ENCODE measurements at regions not wholly inside any gene's neighbourhood (a gene's known extent, or its start where the extent isn't known, plus 50 kb on each side); places are given as distances from the start of the nearest gene placed in this dataset.

- H2BK120ac ChIP-seq (ENCODE audit: low read depth, low read length): no peak overlapping the region
- H3K27ac ChIP-seq (replicated peaks; ENCODE audit: low read length): no peak overlapping the region
- H3K79me1 ChIP-seq (ENCODE audit: low read depth, low read length): no peaks in the 10 kb centered on the region
- no peak overlapping the region for H3K18ac ChIP-seq (ENCODE audit: low read length)
- H3K4me3 ChIP-seq (ENCODE audit: low read length in 2 of 2): no peak overlapping the region
- no peak overlapping the region for H3K23ac ChIP-seq (ENCODE audit: low read depth, low read length, poor library complexity)
- no peak overlapping the region for H3K4ac ChIP-seq (ENCODE audit: low read length)
- no peaks in the 10 kb centered on the region for H3K27me3 ChIP-seq (ENCODE audit: control insufficient read depth in 3 of 3, insufficient read depth in 3 of 3, low read depth in 1 of 3, low read length in 3 of 3)
- WGBS, 2 donors (ENCODE audit: extremely low coverage in 2 of 2, insufficient read length in 2 of 2, insufficient replicate concordance in 1 of 2): no CpG with 5 or more reads among the region's 3 CpGs
- H4K91ac ChIP-seq (ENCODE audit: low read depth, low read length, poor library complexity): no peak overlapping the region
- H3K9me3 ChIP-seq (replicated peaks in 1 of 2; ENCODE audit: control insufficient read depth in 2 of 2, insufficient read depth in 1 of 2, low read depth in 1 of 2, low read length in 2 of 2): peaks cover 0 to 2% of the 10 kb centered on the region in 2 donors
- no peak overlapping the region for H4K8ac ChIP-seq (ENCODE audit: low read depth, low read length)
- no peak for DNase-seq (ENCODE audit: low spot score)
- no peak overlapping the region for H2AFZ ChIP-seq (ENCODE audit: low read length)
- no peak overlapping the region for H2BK12ac ChIP-seq (ENCODE audit: low read length)
- no peak overlapping the region for H3K9ac ChIP-seq (ENCODE audit: low read depth, low read length, poor library complexity)
- no peak overlapping the region for H3K4me2 ChIP-seq (ENCODE audit: insufficient read depth, low read length, poor library complexity, severe bottlenecking)
- peaks cover 0 to 3% of the 10 kb centered on the region in 2 donors for H3K4me1 ChIP-seq (ENCODE audit: control insufficient read depth in 2 of 2, insufficient read depth in 1 of 2, low read depth in 1 of 2, low read length in 2 of 2)
- H2AK5ac ChIP-seq (ENCODE audit: low read depth, low read length): no peak overlapping the region
- H2BK15ac ChIP-seq (ENCODE audit: low read length): no peak overlapping the region
- no peak overlapping the region for H3K14ac ChIP-seq (ENCODE audit: low read length)
- no peaks in the 10 kb centered on the region for H3K36me3 ChIP-seq (replicated peaks in 1 of 2; ENCODE audit: control insufficient read depth in 2 of 2, insufficient read depth in 2 of 2, low read length in 2 of 2)
- no peak overlapping the region for H2BK5ac ChIP-seq (ENCODE audit: low read length)
Observed at GRCh38 chr7:89887489-89887888, 266.8 kb upstream of the STEAP1 start.

GRCh38 chr7:89908736-89909135 lies 245.5 kb upstream of the STEAP1 start:
- Histone ChIP-seq H3K27ac (replicated peaks; ENCODE audit: low read length) (no peak overlapping the region), H3K4ac (ENCODE audit: low read length) (no peak overlapping the region), H2BK12ac (ENCODE audit: low read length) (no peak overlapping the region), H3K23ac (ENCODE audit: low read depth, low read length, poor library complexity) (no peak overlapping the region), H3K18ac (ENCODE audit: low read length) (no peak overlapping the region), H3K4me3 (ENCODE audit: low read length in 2 of 2) (no peak overlapping the region), H3K36me3 (replicated peaks in 1 of 2; ENCODE audit: control insufficient read depth in 2 of 2, insufficient read depth in 2 of 2, low read length in 2 of 2) (no peaks in the 10 kb centered on the region), H3K4me2 (ENCODE audit: insufficient read depth, low read length, poor library complexity, severe bottlenecking) (no peak overlapping the region), H3K27me3 (ENCODE audit: control insufficient read depth in 3 of 3, insufficient read depth in 3 of 3, low read depth in 1 of 3, low read length in 3 of 3) (no peaks in the 10 kb centered on the region), H4K91ac (ENCODE audit: low read depth, low read length, poor library complexity) (no peak overlapping the region), H3K9me3 (replicated peaks in 1 of 2; ENCODE audit: control insufficient read depth in 2 of 2, insufficient read depth in 1 of 2, low read depth in 1 of 2, low read length in 2 of 2) (no peaks in the 10 kb centered on the region), H2BK120ac (ENCODE audit: low read depth, low read length) (no peak overlapping the region), H3K79me1 (ENCODE audit: low read depth, low read length) (no peaks in the 10 kb centered on the region), H2BK5ac (ENCODE audit: low read length) (no peak overlapping the region), H2AK5ac (ENCODE audit: low read depth, low read length) (no peak overlapping the region), H3K14ac (ENCODE audit: low read length) (no peak overlapping the region), H3K4me1 (ENCODE audit: control insufficient read depth in 2 of 2, insufficient read depth in 1 of 2, low read depth in 1 of 2, low read length in 2 of 2) (peaks cover 0 to 8% of the 10 kb centered on the region in 2 donors), H2BK15ac (ENCODE audit: low read length) (no peak overlapping the region), H3K9ac (ENCODE audit: low read depth, low read length, poor library complexity) (no peak overlapping the region), H2AFZ (ENCODE audit: low read length) (no peak overlapping the region), H4K8ac (ENCODE audit: low read depth, low read length) (no peak overlapping the region)
- DNase-seq (ENCODE audit: low spot score): no peak
- WGBS, 2 donors (ENCODE audit: extremely low coverage in 2 of 2, insufficient read length in 2 of 2, insufficient replicate concordance in 1 of 2): no CpG with 5 or more reads among the region's 2 CpGs

- Histone ChIP-seq H3K27me3 (ENCODE audit: control insufficient read depth in 3 of 3, insufficient read depth in 3 of 3, low read depth in 1 of 3, low read length in 3 of 3) (peaks cover 0 to 4% (median 0%) of the 10 kb centered on the region in 3 experiments), H2BK120ac (ENCODE audit: low read depth, low read length) (no peak overlapping the region), H3K79me1 (ENCODE audit: low read depth, low read length) (no peaks in the 10 kb centered on the region), H2AFZ (ENCODE audit: low read length) (peak overlapping the region; percentile 59), H3K18ac (ENCODE audit: low read length) (no peak overlapping the region), H4K8ac (ENCODE audit: low read depth, low read length) (no peak overlapping the region), H3K36me3 (replicated peaks in 1 of 2; ENCODE audit: control insufficient read depth in 2 of 2, insufficient read depth in 2 of 2, low read length in 2 of 2) (no peaks in the 10 kb centered on the region), H2BK5ac (ENCODE audit: low read length) (no peak overlapping the region), H2AK5ac (ENCODE audit: low read depth, low read length) (no peak overlapping the region), H3K9me3 (replicated peaks in 1 of 2; ENCODE audit: control insufficient read depth in 2 of 2, insufficient read depth in 1 of 2, low read depth in 1 of 2, low read length in 2 of 2) (no peaks in the 10 kb centered on the region), H4K91ac (ENCODE audit: low read depth, low read length, poor library complexity) (no peak overlapping the region), H3K14ac (ENCODE audit: low read length) (no peak overlapping the region), H2BK15ac (ENCODE audit: low read length) (no peak overlapping the region), H3K4me3 (ENCODE audit: low read length in 2 of 2) (no peak overlapping the region), H3K27ac (replicated peaks; ENCODE audit: low read length) (no peak overlapping the region), H2BK12ac (ENCODE audit: low read length) (no peak overlapping the region), H3K9ac (ENCODE audit: low read depth, low read length, poor library complexity) (no peak overlapping the region), H3K4ac (ENCODE audit: low read length) (no peak overlapping the region), H3K4me1 (ENCODE audit: control insufficient read depth in 2 of 2, insufficient read depth in 1 of 2, low read depth in 1 of 2, low read length in 2 of 2) (peaks cover 3 to 4% of the 10 kb centered on the region in 2 donors), H3K4me2 (ENCODE audit: insufficient read depth, low read length, poor library complexity, severe bottlenecking) (no peak overlapping the region), H3K23ac (ENCODE audit: low read depth, low read length, poor library complexity) (no peak overlapping the region)
- WGBS, 2 donors (ENCODE audit: extremely low coverage in 2 of 2, insufficient read length in 2 of 2, insufficient replicate concordance in 1 of 2): no CpG with 5 or more reads among the region's 2 CpGs
- DNase-seq (ENCODE audit: low spot score): no peak
Observed at GRCh38 chr7:89914711-89915110, 239.6 kb upstream of the STEAP1 start.

GRCh38 chr7:89926194-89926593 lies 228.1 kb upstream of the STEAP1 start:
- H2AFZ ChIP-seq (ENCODE audit: low read length): peak overlapping the region; percentile 32
- H3K4me2 ChIP-seq (ENCODE audit: insufficient read depth, low read length, poor library complexity, severe bottlenecking): no peak overlapping the region
- H3K4ac ChIP-seq (ENCODE audit: low read length): no peak overlapping the region
- no peaks in the 10 kb centered on the region for H3K36me3 ChIP-seq (replicated peaks in 1 of 2; ENCODE audit: control insufficient read depth in 2 of 2, insufficient read depth in 2 of 2, low read length in 2 of 2)
- H3K4me1 ChIP-seq (ENCODE audit: control insufficient read depth in 2 of 2, insufficient read depth in 1 of 2, low read depth in 1 of 2, low read length in 2 of 2): no peaks in the 10 kb centered on the region
- no peak for DNase-seq (ENCODE audit: low spot score)
- no peaks in the 10 kb centered on the region for H3K27me3 ChIP-seq (ENCODE audit: control insufficient read depth in 3 of 3, insufficient read depth in 3 of 3, low read depth in 1 of 3, low read length in 3 of 3)
- no peak overlapping the region for H2BK12ac ChIP-seq (ENCODE audit: low read length)
- H4K91ac ChIP-seq (ENCODE audit: low read depth, low read length, poor library complexity): no peak overlapping the region
- no peak overlapping the region for H4K8ac ChIP-seq (ENCODE audit: low read depth, low read length)
- no peak overlapping the region for H2BK15ac ChIP-seq (ENCODE audit: low read length)
- H2BK5ac ChIP-seq (ENCODE audit: low read length): no peak overlapping the region
- no peak overlapping the region for H3K18ac ChIP-seq (ENCODE audit: low read length)
- no peaks in the 10 kb centered on the region for H3K79me1 ChIP-seq (ENCODE audit: low read depth, low read length)
- no peak overlapping the region for H3K4me3 ChIP-seq (ENCODE audit: low read length in 2 of 2)
- H3K23ac ChIP-seq (ENCODE audit: low read depth, low read length, poor library complexity): no peak overlapping the region
- H3K27ac ChIP-seq (replicated peaks; ENCODE audit: low read length): no peak overlapping the region
- no peak overlapping the region for H2BK120ac ChIP-seq (ENCODE audit: low read depth, low read length)
- no peak overlapping the region for H3K14ac ChIP-seq (ENCODE audit: low read length)
- H3K9ac ChIP-seq (ENCODE audit: low read depth, low read length, poor library complexity): no peak overlapping the region
- H3K9me3 ChIP-seq (replicated peaks in 1 of 2; ENCODE audit: control insufficient read depth in 2 of 2, insufficient read depth in 1 of 2, low read depth in 1 of 2, low read length in 2 of 2): no peaks in the 10 kb centered on the region
- no CpG with 5 or more reads among the region's 2 CpGs for WGBS, 2 donors (ENCODE audit: extremely low coverage in 2 of 2, insufficient read length in 2 of 2, insufficient replicate concordance in 1 of 2)
- H2AK5ac ChIP-seq (ENCODE audit: low read depth, low read length): no peak overlapping the region

Data from neuronal stem cell (in vitro differentiated cells).